Epithelial cell of esophagus (primary cell): ENCODE measurements at regions not wholly inside any gene's neighbourhood (a gene's known extent, or its start where the extent isn't known, plus 50 kb on each side); places are given as distances from the start of the nearest gene placed in this dataset.

Experiments
- DNase-seq: peaks from one replicate; pipeline ENCODE4 v3.0.0; 2010; ENCODE audit warnings: low read depth
- H3K4me3 ChIP-seq: 2 replicates; pipeline ENCODE4 v1.5.1; 2011; ENCODE audit warnings: mild to moderate bottlenecking, low read length, control low read depth
- TF ChIP-seq, protein P1 (sequence below): IDR thresholded peaks from 2 replicates; pipeline ENCODE4 v1.5.1; 2011; ENCODE audit warnings: low read depth, mild to moderate bottlenecking, low read length, control low read depth, inconsistent platforms; ENCODE audit not compliant: insufficient read depth; ENCODE audit errors: missing control alignments

- no peak for DNase-seq
- no peak overlapping the region for H3K4me3 ChIP-seq
- TF ChIP-seq, protein P1, sequence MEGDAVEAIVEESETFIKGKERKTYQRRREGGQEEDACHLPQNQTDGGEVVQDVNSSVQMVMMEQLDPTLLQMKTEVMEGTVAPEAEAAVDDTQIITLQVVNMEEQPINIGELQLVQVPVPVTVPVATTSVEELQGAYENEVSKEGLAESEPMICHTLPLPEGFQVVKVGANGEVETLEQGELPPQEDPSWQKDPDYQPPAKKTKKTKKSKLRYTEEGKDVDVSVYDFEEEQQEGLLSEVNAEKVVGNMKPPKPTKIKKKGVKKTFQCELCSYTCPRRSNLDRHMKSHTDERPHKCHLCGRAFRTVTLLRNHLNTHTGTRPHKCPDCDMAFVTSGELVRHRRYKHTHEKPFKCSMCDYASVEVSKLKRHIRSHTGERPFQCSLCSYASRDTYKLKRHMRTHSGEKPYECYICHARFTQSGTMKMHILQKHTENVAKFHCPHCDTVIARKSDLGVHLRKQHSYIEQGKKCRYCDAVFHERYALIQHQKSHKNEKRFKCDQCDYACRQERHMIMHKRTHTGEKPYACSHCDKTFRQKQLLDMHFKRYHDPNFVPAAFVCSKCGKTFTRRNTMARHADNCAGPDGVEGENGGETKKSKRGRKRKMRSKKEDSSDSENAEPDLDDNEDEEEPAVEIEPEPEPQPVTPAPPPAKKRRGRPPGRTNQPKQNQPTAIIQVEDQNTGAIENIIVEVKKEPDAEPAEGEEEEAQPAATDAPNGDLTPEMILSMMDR: no peak
These were observed 110.8 kb downstream of the SPRY1 start for GRCh38 chr4:123507376-123507775.

DNA sequence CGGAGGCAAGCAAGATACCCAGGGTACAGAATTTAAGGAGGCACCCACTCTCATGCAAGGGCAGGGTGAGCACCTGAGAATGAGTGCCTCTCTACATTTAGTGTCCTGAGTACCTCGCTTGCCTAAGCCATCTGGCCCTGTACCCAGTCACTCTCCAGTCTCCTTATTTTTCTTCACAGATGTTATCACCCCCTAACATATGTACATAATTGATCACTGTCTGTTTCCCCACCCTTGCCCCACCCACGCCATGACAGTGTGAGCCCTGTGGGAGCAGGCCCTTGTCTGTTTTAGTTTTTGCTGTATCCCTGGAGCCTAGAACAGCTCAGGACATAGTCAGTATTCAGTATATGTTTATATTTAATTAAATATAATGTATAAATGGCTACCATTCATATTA lies 113.6 kb downstream of the SPRY1 start:
- TF ChIP-seq, protein P1: no peak
- H3K4me3 ChIP-seq: no peak overlapping the region
- DNase-seq: no peak

- no peak for DNase-seq
- H3K4me3 ChIP-seq: no peak overlapping the region
- TF ChIP-seq, protein P1: no peak
These were observed 114.1 kb downstream of the SPRY1 start for GRCh38 chr4:123510659-123511058.

- no peak overlapping the region for H3K4me3 ChIP-seq
- TF ChIP-seq, protein P1: no peak
- DNase-seq: no peak
These were observed 120.0 kb downstream of the SPRY1 start for GRCh38 chr4:123516576-123516975.

GRCh38 chr4:123517176-123517575 lies 120.6 kb downstream of the SPRY1 start:
- TF ChIP-seq, protein P1: no peak
- no peak overlapping the region for H3K4me3 ChIP-seq
- no peak for DNase-seq

DNA sequence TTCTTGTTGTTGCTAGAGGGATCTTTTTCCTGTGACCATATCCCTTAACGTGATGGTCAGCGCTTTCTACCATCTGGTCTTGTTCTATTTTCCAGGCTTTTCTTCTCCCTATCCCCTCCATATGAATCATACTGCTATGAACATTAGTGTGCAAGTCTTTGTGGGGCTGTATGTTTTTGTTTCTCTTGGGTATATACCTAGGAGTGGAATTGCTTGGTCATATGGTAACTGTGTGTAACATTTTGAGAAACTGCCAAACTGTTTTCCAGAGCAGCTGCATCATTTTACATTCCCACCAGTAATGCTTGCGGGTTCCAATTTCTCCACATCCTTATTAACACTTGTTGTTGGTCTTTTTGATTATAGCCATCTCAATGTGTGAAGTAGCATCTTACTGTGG lies 121.4 kb downstream of the SPRY1 start:
- H3K4me3 ChIP-seq: no peak overlapping the region
- TF ChIP-seq, protein P1: no peak
- no peak for DNase-seq

DNA sequence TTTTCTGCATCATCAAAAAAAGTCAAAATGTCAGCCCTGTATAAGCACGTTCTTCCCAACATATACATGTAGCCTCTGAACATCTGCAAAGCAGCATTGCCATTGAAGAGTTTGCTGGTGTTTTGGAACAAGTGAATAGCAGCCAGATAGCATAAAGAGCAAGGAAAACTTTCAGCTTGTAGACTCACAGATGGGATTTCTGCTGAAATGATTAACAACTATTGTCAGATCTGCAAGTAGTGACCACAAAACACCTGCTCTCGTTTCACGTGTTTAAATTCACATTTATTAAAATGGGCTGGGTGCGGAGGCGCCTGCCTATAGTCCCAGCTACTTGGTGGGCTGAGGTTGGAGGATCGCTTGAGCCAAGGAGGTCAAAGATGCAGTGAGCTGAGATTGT lies 123.7 kb downstream of the SPRY1 start:
- no peak for DNase-seq
- H3K4me3 ChIP-seq: no peak overlapping the region
- TF ChIP-seq, protein P1: no peak
